ENCODE measurements at regions not wholly inside any gene's neighbourhood (a gene's known extent, or its start where the extent isn't known, plus 50 kb on each side); places are given as distances from the start of the nearest gene placed in this dataset.

- H3K4me1 ChIP-seq (ENCODE audit: insufficient read depth, low read length, poor library complexity, severe bottlenecking) = peaks cover 86% of the 10 kb centered on the region
- H3K27ac ChIP-seq (ENCODE audit: low read depth, low read length, poor library complexity, severe bottlenecking) = peak overlapping the region; percentile 93
- H3K4me3 ChIP-seq (ENCODE audit: low read depth, low read length, poor library complexity, severe bottlenecking) = peak overlapping the region; percentile 67
- peak overlapping the region; percentile 86 for H3K4me2 ChIP-seq (ENCODE audit: low read length)
- BruUV-seq (replicated peaks) = no TSS peak
- DNase-seq (ENCODE audit: low spot score) = peak; percentile 89
- H2AFZ ChIP-seq (ENCODE audit: low read length) = peak overlapping the region; percentile 48; the same call in 1 of the 2 replicates
- CTCF ChIA-PET (ENCODE audit: unreplicated experiment) = interaction anchor here (0.6 to 1.3 kb wide), 3 partner anchors 28 to 124 kb away, joined by 3 read pairs; no protein-coding TSS in a partner anchor
- peaks cover 5% of the 10 kb centered on the region; the same call in 1 of the 2 replicates for H3K79me2 ChIP-seq (ENCODE audit: insufficient read depth, low read depth, low read length)
- no peaks in the 10 kb centered on the region for H3K36me3 ChIP-seq (ENCODE audit: insufficient read depth, low read length)
- no peaks in the 10 kb centered on the region for H3K9me3 ChIP-seq (ENCODE audit: low read length)
- POLR2A ChIA-PET = interaction anchor here (0.5 to 15.9 kb wide), 19 partner anchors 20 to 148 kb away, joined by 3 to 261 read pairs (median 4); partner anchors contain the start of gene ARF6
- H4K20me1 ChIP-seq (ENCODE audit: insufficient read depth, low read length) = no peaks in the 10 kb centered on the region
- peak; percentile 38 for TF ChIP-seq CTCF (conservative IDR thresholded peaks at IDR 0.05; ENCODE audit: low read length)
- TF ChIP-seq EZH2phosphoT487 (IDR thresholded peaks at IDR 0.05; ENCODE audit: borderline replicate concordance, low read depth, low read length) = no peak
- no peaks in the 10 kb centered on the region for H3K9me2 ChIP-seq (ENCODE audit: insufficient read depth, low read length)
- intact Hi-C loops (cut with micrococcal nuclease; ENCODE audit: unreplicated experiment) = loop anchor here (1.0 to 5.0 kb wide), 7 partner anchors 73 to 529 kb away; partner anchors contain the start of genes LRR1 and MAP4K5
Measured at GRCh38 chr14:50003213-50004021, 110.5 kb downstream of the ARF6 start.

- Histone ChIP-seq H4K20me1 (ENCODE audit: insufficient read depth, low read length) (no peaks in the 10 kb centered on the region), H3K4me1 (ENCODE audit: insufficient read depth, low read length, poor library complexity, severe bottlenecking) (peaks cover 88% of the 10 kb centered on the region), H3K79me2 (ENCODE audit: insufficient read depth, low read depth, low read length) (0 out of 2 replicates have a peak, but pooled peaks cover 5% of the 10 kb centered on the region), H3K9me3 (ENCODE audit: low read length) (no peaks in the 10 kb centered on the region), H3K4me3 (ENCODE audit: low read depth, low read length, poor library complexity, severe bottlenecking) (no peak overlapping the region), H3K36me3 (ENCODE audit: insufficient read depth, low read length) (no peaks in the 10 kb centered on the region), H3K4me2 (ENCODE audit: low read length) (no peak overlapping the region), H3K27ac (ENCODE audit: low read depth, low read length, poor library complexity, severe bottlenecking) (no peak overlapping the region), H2AFZ (ENCODE audit: low read length) (no peak overlapping the region), H3K9me2 (ENCODE audit: insufficient read depth, low read length) (no peaks in the 10 kb centered on the region)
- ChIA-PET POLR2A (interaction anchor here (0.6 to 0.7 kb wide), 4 partner anchors 16 to 143 kb away, joined by 3 to 7 read pairs (median 4); no protein-coding TSS in a partner anchor), CTCF (ENCODE audit: unreplicated experiment) (no interaction called here)
- no peak for DNase-seq (ENCODE audit: low spot score)
- intact Hi-C loops (cut with micrococcal nuclease; ENCODE audit: unreplicated experiment) = no loop called here
- BruUV-seq (replicated peaks) = no TSS peak
- no peak for TF ChIP-seq EZH2phosphoT487 (IDR thresholded peaks at IDR 0.05; ENCODE audit: borderline replicate concordance, low read depth, low read length)
- no peak for TF ChIP-seq CTCF (conservative IDR thresholded peaks at IDR 0.05; ENCODE audit: low read length)
Measured at GRCh38 chr14:50006141-50006540, 110.2 kb downstream of the VCPKMT start.
